ENCODE measurements at regions not wholly inside any gene's neighbourhood (a gene's known extent, or its start where the extent isn't known, plus 50 kb on each side); places are given as distances from the start of the nearest gene placed in this dataset.

DNA sequence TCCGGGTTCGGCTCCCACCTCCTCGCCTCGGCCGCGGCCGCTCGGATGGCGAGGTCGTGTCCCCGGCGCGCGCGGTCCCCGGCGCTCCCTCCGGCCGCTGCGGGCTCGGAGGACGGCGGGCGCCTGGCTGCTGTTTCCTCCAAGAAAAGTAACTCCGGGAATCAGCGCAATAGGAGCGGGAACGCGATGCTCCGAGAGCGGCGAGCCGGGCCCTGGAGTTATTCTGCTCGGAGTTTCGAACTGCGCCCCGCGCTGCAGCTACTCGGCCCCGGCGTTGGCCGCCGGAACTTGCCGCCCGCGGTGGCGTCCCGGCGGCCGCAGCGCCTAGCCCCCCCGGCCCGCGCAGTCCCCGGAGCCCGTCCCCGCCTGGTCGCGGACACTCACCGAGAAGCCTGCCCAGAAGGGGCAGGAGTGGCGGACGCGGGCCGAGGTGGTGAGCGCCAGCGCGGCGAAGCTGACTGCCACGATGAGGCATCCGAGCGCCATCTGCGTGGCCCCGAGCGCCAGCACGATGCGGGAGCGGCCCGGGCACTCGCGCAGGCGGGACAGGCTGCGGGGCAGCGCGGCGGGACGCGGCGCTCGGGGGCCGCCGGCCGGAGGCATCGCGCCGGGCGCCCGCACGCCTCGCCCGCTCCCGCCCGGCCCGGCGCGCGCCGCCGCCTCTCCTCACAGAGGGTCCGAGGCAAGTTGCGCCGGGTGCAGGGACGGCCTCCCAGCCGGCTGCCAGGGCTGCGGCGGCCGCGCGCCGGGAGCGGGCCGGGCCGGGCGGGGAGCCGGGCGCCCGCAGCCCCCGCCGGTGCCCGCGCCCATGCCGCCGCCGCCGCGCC, 251.9 kb downstream of the TJP1 start:
- Mint-ChIP-seq H3K36me3 (no peaks in the 10 kb centered on the region), H3K4me1 (ENCODE audit: unreplicated experiment) (no peaks in the 10 kb centered on the region), H3K4me3 (no peak overlapping the region), H3K27me3 (peaks cover 73% of the 10 kb centered on the region), H3K27ac (no peak overlapping the region), H3K9me3 (no peaks in the 10 kb centered on the region)
- TF ChIP-seq, protein P1, sequence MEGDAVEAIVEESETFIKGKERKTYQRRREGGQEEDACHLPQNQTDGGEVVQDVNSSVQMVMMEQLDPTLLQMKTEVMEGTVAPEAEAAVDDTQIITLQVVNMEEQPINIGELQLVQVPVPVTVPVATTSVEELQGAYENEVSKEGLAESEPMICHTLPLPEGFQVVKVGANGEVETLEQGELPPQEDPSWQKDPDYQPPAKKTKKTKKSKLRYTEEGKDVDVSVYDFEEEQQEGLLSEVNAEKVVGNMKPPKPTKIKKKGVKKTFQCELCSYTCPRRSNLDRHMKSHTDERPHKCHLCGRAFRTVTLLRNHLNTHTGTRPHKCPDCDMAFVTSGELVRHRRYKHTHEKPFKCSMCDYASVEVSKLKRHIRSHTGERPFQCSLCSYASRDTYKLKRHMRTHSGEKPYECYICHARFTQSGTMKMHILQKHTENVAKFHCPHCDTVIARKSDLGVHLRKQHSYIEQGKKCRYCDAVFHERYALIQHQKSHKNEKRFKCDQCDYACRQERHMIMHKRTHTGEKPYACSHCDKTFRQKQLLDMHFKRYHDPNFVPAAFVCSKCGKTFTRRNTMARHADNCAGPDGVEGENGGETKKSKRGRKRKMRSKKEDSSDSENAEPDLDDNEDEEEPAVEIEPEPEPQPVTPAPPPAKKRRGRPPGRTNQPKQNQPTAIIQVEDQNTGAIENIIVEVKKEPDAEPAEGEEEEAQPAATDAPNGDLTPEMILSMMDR (conservative IDR thresholded peaks at IDR 0.05), result peak; percentile 13
- no peak for DNase-seq (ENCODE audit: extremely low spot score, unreplicated experiment)

DNA sequence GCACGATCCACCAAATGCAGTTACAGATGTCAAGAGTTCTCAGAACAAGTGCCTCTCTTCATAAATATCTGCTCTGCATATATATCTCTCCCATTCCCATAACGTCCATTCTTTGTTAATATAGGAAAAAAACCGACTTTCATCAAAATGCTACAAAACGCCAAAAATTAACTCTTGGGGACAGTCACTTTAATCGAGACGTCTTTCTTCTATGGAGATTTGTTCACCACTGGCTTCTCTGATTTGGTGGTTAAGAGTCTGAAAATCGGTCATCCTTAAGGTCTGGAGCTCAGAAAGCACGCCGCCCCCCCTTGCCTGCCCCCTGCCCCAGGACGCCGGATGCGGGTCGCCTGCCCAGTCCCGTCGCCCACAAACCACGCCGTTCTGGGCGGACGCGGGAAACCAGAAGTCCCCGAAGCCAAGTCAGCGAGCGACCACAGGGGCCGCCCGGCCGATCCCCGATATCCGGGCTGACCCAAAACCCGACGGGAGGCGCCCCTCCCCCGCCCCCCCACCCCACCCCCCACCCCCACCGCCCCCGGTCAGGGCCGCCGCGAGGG, 252.7 kb downstream of the TJP1 start:
- Mint-ChIP-seq H3K36me3 (no peaks in the 10 kb centered on the region), H3K4me3 (peak overlapping the region; percentile 83), H3K27me3 (peaks cover 72% of the 10 kb centered on the region), H3K27ac (no peak overlapping the region), H3K9me3 (no peaks in the 10 kb centered on the region), H3K4me1 (ENCODE audit: unreplicated experiment) (no peaks in the 10 kb centered on the region)
- no peak for DNase-seq (ENCODE audit: extremely low spot score, unreplicated experiment)
- TF ChIP-seq, protein P1 (conservative IDR thresholded peaks at IDR 0.05), result no peak

DNA sequence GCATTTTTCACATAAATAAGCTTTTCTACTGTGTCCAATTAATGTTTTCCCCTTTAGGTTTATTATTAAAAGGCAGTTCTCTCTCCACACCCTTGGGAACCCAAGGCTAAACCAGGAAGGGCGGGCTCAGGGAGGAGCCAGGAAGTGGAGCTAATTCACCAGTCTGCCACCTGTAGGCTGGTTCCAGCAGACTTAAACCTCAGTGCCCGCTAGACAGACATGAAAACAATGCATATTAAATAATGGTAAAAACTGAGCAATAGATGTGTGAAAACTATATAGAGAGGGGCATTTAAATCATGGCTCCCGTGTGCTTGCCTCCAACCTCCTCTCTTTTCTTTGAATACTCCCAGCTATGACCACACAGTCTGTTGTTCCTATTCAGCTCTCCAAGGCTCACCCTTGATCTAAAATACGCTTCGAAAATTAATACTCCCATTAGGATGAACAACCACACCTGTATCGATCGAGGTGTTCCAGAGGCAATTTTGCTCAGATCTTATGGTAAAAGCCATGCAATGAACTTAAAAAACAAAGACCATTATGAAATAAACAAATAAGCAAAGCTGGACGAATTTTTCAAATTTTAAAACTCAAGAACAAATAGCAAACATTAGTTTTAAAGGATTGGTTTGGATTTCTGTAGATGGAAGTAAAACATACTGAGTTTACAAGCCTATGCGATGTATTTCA, 253.3 kb downstream of the TJP1 start:
- Mint-ChIP-seq H3K27ac (peak overlapping the region; percentile 56), H3K4me3 (peak overlapping the region; percentile 83), H3K4me1 (ENCODE audit: unreplicated experiment) (no peaks in the 10 kb centered on the region), H3K27me3 (peaks cover 66% of the 10 kb centered on the region), H3K9me3 (no peaks in the 10 kb centered on the region), H3K36me3 (no peaks in the 10 kb centered on the region)
- DNase-seq (ENCODE audit: extremely low spot score, unreplicated experiment), result no peak
- TF ChIP-seq, protein P1 (conservative IDR thresholded peaks at IDR 0.05), result peak; percentile 44

DNA sequence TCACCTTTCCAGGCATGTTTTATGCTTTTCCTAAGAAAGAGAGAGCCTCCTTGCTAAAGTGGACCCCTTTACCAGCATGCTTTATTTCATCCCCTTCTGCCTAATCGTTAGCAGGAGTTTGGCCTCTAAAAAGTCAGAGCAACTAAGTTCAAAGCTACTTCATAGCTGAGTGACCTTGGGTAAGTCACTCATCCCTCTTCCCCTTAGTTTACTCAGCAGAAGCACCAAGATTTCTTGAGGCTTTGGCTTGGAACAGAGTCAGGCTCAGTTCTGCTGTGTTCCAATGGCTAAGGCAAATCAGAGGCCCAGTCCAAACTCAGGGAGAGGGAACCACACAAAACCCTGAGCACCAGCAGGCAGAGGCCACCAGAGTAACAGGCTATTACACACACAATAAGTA, 254.9 kb downstream of the TJP1 start:
- Mint-ChIP-seq H3K36me3 (no peaks in the 10 kb centered on the region), H3K9me3 (no peaks in the 10 kb centered on the region), H3K4me1 (ENCODE audit: unreplicated experiment) (no peaks in the 10 kb centered on the region), H3K27me3 (peaks cover 53% of the 10 kb centered on the region), H3K4me3 (no peak overlapping the region), H3K27ac (no peak overlapping the region)
- TF ChIP-seq, protein P1 (conservative IDR thresholded peaks at IDR 0.05), result no peak
- DNase-seq (ENCODE audit: extremely low spot score, unreplicated experiment), result no peak

DNA sequence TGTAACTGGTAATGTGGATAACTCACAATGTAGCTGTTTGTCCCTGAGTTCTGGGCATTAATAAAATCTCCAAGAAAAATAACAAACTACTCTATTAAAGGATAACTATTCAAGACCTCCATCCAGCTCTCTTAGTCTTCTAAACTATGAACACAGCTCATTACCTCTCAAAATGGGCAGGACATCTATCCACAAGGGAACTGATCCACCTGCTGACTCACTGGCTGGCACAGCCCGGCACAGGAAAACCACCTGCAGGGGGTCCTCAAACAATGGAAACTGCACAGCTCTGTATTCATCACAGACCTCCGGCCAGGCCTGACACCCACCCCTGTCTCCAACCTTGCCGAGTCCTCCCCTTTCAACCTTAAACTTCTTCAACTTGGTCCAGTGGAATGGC, 255.4 kb downstream of the TJP1 start:
- DNase-seq (ENCODE audit: extremely low spot score, unreplicated experiment), result no peak
- H3K4me1 Mint-ChIP-seq (ENCODE audit: unreplicated experiment), result no peaks in the 10 kb centered on the region

More for the DNA sequence above, 255.4 kb downstream of the TJP1 start:
- peaks cover 48% of the 10 kb centered on the region for H3K27me3 Mint-ChIP-seq
- TF ChIP-seq, protein P1 (conservative IDR thresholded peaks at IDR 0.05), result no peak
- H3K27ac Mint-ChIP-seq, result no peak overlapping the region
- no peaks in the 10 kb centered on the region for H3K36me3 Mint-ChIP-seq
- no peak overlapping the region for H3K4me3 Mint-ChIP-seq
- H3K9me3 Mint-ChIP-seq, result no peaks in the 10 kb centered on the region

All from type B pancreatic cell (in vitro differentiated cells).